DND-41 (cell line): ENCODE measurements at regions not wholly inside any gene's neighbourhood (a gene's known extent, or its start where the extent isn't known, plus 50 kb on each side); places are given as distances from the start of the nearest gene placed in this dataset.

ENCODE experiments used
- CTCF ChIP-seq: IDR thresholded peaks from 2 replicates; pipeline ENCODE4 v1.5.1; 2012; ENCODE audit warnings: borderline replicate concordance, low read length, moderate library complexity, mild to moderate bottlenecking; ENCODE audit not compliant: poor library complexity, severe bottlenecking; ENCODE audit errors: extremely low read depth
- EZH2 ChIP-seq: IDR thresholded peaks from 3 replicates; pipeline ENCODE4 v1.6.1; 2012; ENCODE audit warnings: borderline replicate concordance, low read depth, mild to moderate bottlenecking, moderate library complexity, low read length, inconsistent platforms; ENCODE audit not compliant: severe bottlenecking

GRCh38 chr5:134467231-134467630 lies 55.5 kb upstream of the CDKN2AIPNL start:
- TF ChIP-seq CTCF, result no peak
- no peak for TF ChIP-seq EZH2
